WTC11 (cell line): ENCODE measurements at regions not wholly inside any gene's neighbourhood (a gene's known extent, or its start where the extent isn't known, plus 50 kb on each side); places are given as distances from the start of the nearest gene placed in this dataset.

ENCODE experiments used
- ATAC-seq: fragments of 200-7000 bp; cut with Tn5 transposase; 2 replicates; pipeline ENCODE4 v1.10.0; 2021; ENCODE audit warnings: mild to moderate bottlenecking, moderate library complexity
- CTCF ChIA-PET: fragments of 300-600 bp; sonication (Branson Sonifier 250); formaldehyde crosslinking; loops from one replicate; lab custom pipeline; 2021; ENCODE audit warnings: antibody characterized with exemption; lab: Charles Lee
- POLR2A ChIA-PET: fragments of 350-600 bp; sonication (Branson Sonifier 250); formaldehyde crosslinking; loops from one replicate; lab custom pipeline; 2021; ENCODE audit warnings: antibody characterized with exemption; lab: Charles Lee
- DNase-seq: peaks from one replicate; pipeline ENCODE4 v3.0.0; 2021; ENCODE audit warnings: low spot score
- H3K27ac Mint-ChIP-seq: 2 replicates; pipeline ENCODE4 v1.8.0; 2021; ENCODE audit warnings: mixed read lengths
- H3K27me3 Mint-ChIP-seq: 2 replicates; pipeline ENCODE4 v1.8.0; 2021; ENCODE audit warnings: low read depth, mild to moderate bottlenecking, moderate library complexity, mixed read lengths
- H3K36me3 Mint-ChIP-seq: 2 replicates; pipeline ENCODE4 v1.8.0; 2021; ENCODE audit warnings: mixed read lengths
- H3K4me1 Mint-ChIP-seq: 2 replicates; pipeline ENCODE4 v1.8.0; 2022; ENCODE audit warnings: mixed read lengths
- H3K4me3 Mint-ChIP-seq: 2 replicates; pipeline ENCODE4 v1.8.0; 2021; ENCODE audit warnings: mild to moderate bottlenecking, moderate library complexity, mixed read lengths
- H3K9me3 Mint-ChIP-seq: 2 replicates; pipeline ENCODE4 v1.8.0; 2021; ENCODE audit warnings: mixed read lengths
- CREM ChIP-seq: sonication (generic); formaldehyde crosslinking; IDR thresholded peaks from 2 replicates; pipeline ENCODE4 v1.8.1; 2022; ENCODE audit warnings: mild to moderate bottlenecking, missing genetic modification reagents, moderate library complexity
- E2F4 ChIP-seq: sonication (generic); formaldehyde crosslinking; IDR thresholded peaks from 2 replicates; pipeline ENCODE4 v1.8.1; 2022; ENCODE audit warnings: low read depth, mild to moderate bottlenecking, moderate library complexity, missing genetic modification reagents, borderline replicate concordance
- E2F5 ChIP-seq: sonication (generic); formaldehyde crosslinking; IDR thresholded peaks from 2 replicates; pipeline ENCODE4 v1.8.1; 2022; ENCODE audit warnings: mild to moderate bottlenecking, moderate library complexity, missing genetic modification reagents
- ETV6 ChIP-seq: sonication (generic); formaldehyde crosslinking; IDR thresholded peaks from 2 replicates; pipeline ENCODE4 v1.8.1; 2022; ENCODE audit warnings: mild to moderate bottlenecking, missing genetic modification reagents
- NR2C2 ChIP-seq: sonication (generic); formaldehyde crosslinking; IDR thresholded peaks from 2 replicates; pipeline ENCODE4 v1.8.0; 2022; ENCODE audit warnings: mild to moderate bottlenecking, missing genetic modification reagents
- RORB ChIP-seq: fragments of 250-450 bp; sonication (Bioruptor Pico); IDR thresholded peaks from 2 replicates; pipeline ENCODE4 v1.9.0; 2021; ENCODE audit warnings: mild to moderate bottlenecking
- SP1 ChIP-seq: sonication (generic); formaldehyde crosslinking; conservative IDR thresholded peaks from 2 replicates; pipeline ENCODE4 v1.8.1; 2022; ENCODE audit warnings: missing genetic modification reagents
- STAT6 ChIP-seq: sonication (generic); formaldehyde crosslinking; conservative IDR thresholded peaks from 2 replicates; pipeline ENCODE4 v1.8.1; 2023; ENCODE audit warnings: mild to moderate bottlenecking, low read depth, missing genetic modification reagents, moderate library complexity
- TEAD1 ChIP-seq: sonication (generic); formaldehyde crosslinking; IDR thresholded peaks from 2 replicates; pipeline ENCODE4 v1.8.0; 2022; ENCODE audit warnings: mild to moderate bottlenecking, missing genetic modification reagents
- ZMAT4 ChIP-seq: fragments of 250-450 bp; sonication (Bioruptor Pico); IDR thresholded peaks from 2 replicates; pipeline ENCODE4 v1.9.0; 2021; ENCODE audit warnings: mild to moderate bottlenecking
- ZNF232 ChIP-seq: sonication (generic); formaldehyde crosslinking; IDR thresholded peaks from 2 replicates; pipeline ENCODE4 v1.8.0; 2022; ENCODE audit warnings: mild to moderate bottlenecking, missing genetic modification reagents
- ZNF396 ChIP-seq: fragments of 250-450 bp; sonication (Bioruptor Pico); IDR thresholded peaks from 2 replicates; pipeline ENCODE4 v1.8.0; 2021; ENCODE audit warnings: mild to moderate bottlenecking, moderate library complexity, borderline replicate concordance
- ZNF416 ChIP-seq: fragments of 250-450 bp; sonication (Bioruptor Pico); IDR thresholded peaks from 2 replicates; pipeline ENCODE4 v1.9.0; 2021; ENCODE audit warnings: mild to moderate bottlenecking, inconsistent platforms
- TF ChIP-seq, protein P1 (sequence below): fragments of 250-450 bp; sonication (Bioruptor Pico); IDR thresholded peaks from 2 replicates; pipeline ENCODE4 v1.9.0; 2021; ENCODE audit warnings: moderate library complexity, mild to moderate bottlenecking, inconsistent platforms, borderline replicate concordance
- TF ChIP-seq, protein P2 (sequence below): sonication (generic); formaldehyde crosslinking; IDR thresholded peaks from 2 replicates; pipeline ENCODE4 v1.8.1; 2022; ENCODE audit warnings: mild to moderate bottlenecking, missing genetic modification reagents, moderate library complexity, borderline replicate concordance

DNA sequence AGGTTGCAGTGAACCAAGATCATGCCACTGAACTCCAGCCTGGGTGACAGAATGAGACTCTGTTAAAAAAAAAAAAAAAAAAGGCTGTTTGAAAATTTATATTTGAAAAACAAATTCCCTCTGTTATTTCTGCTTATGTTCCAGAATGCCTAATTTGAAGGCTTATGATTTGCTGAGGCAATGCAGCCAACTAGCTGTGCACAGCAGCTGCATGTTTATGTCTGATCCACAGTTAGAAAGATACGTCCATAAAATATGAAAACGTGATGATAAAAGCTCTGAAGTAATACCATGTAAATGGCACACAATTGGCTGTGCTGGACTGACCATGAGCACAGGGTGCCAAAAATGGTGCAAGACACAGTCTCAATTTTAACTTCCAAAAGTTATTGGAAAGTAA is 453.2 kb downstream of the TUSC1 start (continued):
- no peak for TF ChIP-seq ZNF232 (CRISPR knock-in tag)
- no peak for TF ChIP-seq SP1 (CRISPR knock-in tag)
- no peak for TF ChIP-seq CREM (CRISPR knock-in tag)

DNA sequence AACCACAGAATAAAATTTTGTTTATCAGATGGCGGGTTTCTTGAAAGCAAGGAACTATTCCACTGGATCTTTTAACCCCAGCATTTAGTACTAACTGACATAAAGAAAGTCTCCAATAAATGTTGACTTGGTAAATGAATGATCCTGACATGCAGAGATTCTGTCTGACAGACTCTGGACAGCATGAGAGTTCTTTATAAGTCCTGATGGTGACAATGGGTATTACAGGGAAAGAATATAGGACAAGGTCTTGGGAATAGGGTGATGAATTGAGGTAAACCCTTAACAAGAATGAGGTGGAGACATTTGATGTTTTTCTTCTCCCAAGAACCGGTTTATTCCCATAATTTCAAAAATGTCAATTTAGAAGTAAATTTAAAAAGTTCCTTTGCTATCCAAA is 453.9 kb downstream of the TUSC1 start:
- no peak for DNase-seq
- peaks cover 24% of the 10 kb centered on the region for H3K36me3 Mint-ChIP-seq
- peaks cover 15% of the 10 kb centered on the region for H3K4me1 Mint-ChIP-seq
- peak; percentile 61 for ATAC-seq
- H3K27ac Mint-ChIP-seq, result no peak overlapping the region
- TF ChIP-seq ETV6, result no peak
- TF ChIP-seq, protein P1, sequence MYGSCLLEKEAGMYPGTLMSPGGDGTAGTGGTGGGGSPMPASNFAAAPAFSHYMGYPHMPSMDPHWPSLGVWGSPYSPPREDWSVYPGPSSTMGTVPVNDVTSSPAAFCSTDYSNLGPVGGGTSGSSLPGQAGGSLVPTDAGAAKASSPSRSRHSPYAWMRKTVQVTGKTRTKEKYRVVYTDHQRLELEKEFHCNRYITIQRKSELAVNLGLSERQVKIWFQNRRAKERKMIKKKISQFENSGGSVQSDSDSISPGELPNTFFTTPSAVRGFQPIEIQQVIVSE (CRISPR knock-in tag), result no peak
- TF ChIP-seq TEAD1 (CRISPR knock-in tag), result no peak
- TF ChIP-seq RORB (CRISPR knock-in tag), result no peak
- TF ChIP-seq ZNF396, result no peak
- TF ChIP-seq NR2C2 (CRISPR knock-in tag), result no peak
- TF ChIP-seq, all 79 proteins: peak for 0
- H3K27me3 Mint-ChIP-seq, result no peaks in the 10 kb centered on the region
- peaks cover 16% of the 10 kb centered on the region for H3K9me3 Mint-ChIP-seq
- ChIA-PET CTCF (no interaction called here), POLR2A (no interaction called here)
- H3K4me3 Mint-ChIP-seq, result no peak overlapping the region

DNA sequence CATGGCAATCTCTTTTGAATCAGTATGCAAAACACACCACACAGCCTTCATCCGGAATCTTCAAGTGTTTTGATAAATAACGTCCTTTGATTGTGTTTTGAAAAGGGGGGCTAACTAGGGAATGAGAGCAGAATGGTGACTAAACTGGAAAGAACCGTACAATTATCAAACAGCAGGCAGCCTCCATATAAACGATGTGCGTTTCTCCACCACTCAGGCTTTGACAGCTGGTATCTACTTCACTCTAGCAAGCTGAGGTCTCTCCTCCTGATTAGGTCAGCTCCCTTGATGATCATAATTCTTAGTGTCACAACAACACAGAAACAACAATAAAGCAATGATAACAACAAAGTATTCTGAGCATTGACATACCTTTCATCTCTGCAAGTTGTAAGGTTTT is 465.9 kb downstream of the TUSC1 start:
- Mint-ChIP-seq H3K27me3 (peaks cover 12% of the 10 kb centered on the region), H3K9me3 (no peaks in the 10 kb centered on the region), H3K4me1 (peaks cover 9% of the 10 kb centered on the region), H3K27ac (no peak overlapping the region), H3K36me3 (no peaks in the 10 kb centered on the region), H3K4me3 (no peak overlapping the region)
- TF ChIP-seq CREM (CRISPR knock-in tag) (no peak), E2F5 (no peak), ZNF416 (CRISPR knock-in tag) (no peak), E2F4 (CRISPR knock-in tag) (no peak), ZMAT4 (CRISPR knock-in tag) (no peak), STAT6 (CRISPR knock-in tag) (no peak)
- TF ChIP-seq, protein P2, sequence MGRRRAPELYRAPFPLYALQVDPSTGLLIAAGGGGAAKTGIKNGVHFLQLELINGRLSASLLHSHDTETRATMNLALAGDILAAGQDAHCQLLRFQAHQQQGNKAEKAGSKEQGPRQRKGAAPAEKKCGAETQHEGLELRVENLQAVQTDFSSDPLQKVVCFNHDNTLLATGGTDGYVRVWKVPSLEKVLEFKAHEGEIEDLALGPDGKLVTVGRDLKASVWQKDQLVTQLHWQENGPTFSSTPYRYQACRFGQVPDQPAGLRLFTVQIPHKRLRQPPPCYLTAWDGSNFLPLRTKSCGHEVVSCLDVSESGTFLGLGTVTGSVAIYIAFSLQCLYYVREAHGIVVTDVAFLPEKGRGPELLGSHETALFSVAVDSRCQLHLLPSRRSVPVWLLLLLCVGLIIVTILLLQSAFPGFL (CRISPR knock-in tag), result no peak
- ChIA-PET CTCF (no interaction called here), POLR2A (no interaction called here)
- DNase-seq (no peak), ATAC-seq (no peak)
